Cardiac muscle cell (in vitro differentiated cells and primary cell): ENCODE measurements at regions not wholly inside any gene's neighbourhood (a gene's known extent, or its start where the extent isn't known, plus 50 kb on each side); places are given as distances from the start of the nearest gene placed in this dataset.
A peak's percentile ranks its signal among the peaks of the same experiment; 100 is the strongest.

Experiments used
- DNase-seq, 2 donors: peaks; one replicate each; pipeline versions ENCODE4 v3.0.0 to v3.0.0-alpha.2; 2010 to 2017; ENCODE audit warnings: low read depth in 1 of 2, low spot score in 1 of 2
- H3K27ac ChIP-seq: fragments of 200-600 bp; sonication (generic); 2 replicates; pipeline ENCODE4 v1.5.1; 2016
- H3K27me3 ChIP-seq: fragments of 200-600 bp; sonication (generic); 2 replicates; pipeline ENCODE4 v1.6.0; 2016; ENCODE audit warnings: control low read depth
- H3K36me3 ChIP-seq: fragments of 200-600 bp; sonication (generic); 2 replicates; pipeline ENCODE4 v1.5.1; 2016; ENCODE audit warnings: control low read depth
- H3K4me1 ChIP-seq: fragments of 200-600 bp; sonication (generic); 2 replicates; pipeline ENCODE4 v1.8.1; 2017; ENCODE audit warnings: low read depth, mild to moderate bottlenecking, mixed run types
- H3K4me3 ChIP-seq: fragments of 200-600 bp; sonication (generic); 2 replicates; pipeline ENCODE4 v1.5.1; 2016; ENCODE audit warnings: mild to moderate bottlenecking
- H3K9me3 ChIP-seq: fragments of 200-600 bp; sonication (generic); 2 replicates; pipeline ENCODE4 v1.5.1; 2017; ENCODE audit warnings: low read depth, mild to moderate bottlenecking, control low read depth
- TF ChIP-seq, protein P1 (sequence below): IDR thresholded peaks from 2 replicates; pipeline ENCODE4 v1.5.1; 2012; ENCODE audit warnings: low read depth, mild to moderate bottlenecking, low read length

DNA sequence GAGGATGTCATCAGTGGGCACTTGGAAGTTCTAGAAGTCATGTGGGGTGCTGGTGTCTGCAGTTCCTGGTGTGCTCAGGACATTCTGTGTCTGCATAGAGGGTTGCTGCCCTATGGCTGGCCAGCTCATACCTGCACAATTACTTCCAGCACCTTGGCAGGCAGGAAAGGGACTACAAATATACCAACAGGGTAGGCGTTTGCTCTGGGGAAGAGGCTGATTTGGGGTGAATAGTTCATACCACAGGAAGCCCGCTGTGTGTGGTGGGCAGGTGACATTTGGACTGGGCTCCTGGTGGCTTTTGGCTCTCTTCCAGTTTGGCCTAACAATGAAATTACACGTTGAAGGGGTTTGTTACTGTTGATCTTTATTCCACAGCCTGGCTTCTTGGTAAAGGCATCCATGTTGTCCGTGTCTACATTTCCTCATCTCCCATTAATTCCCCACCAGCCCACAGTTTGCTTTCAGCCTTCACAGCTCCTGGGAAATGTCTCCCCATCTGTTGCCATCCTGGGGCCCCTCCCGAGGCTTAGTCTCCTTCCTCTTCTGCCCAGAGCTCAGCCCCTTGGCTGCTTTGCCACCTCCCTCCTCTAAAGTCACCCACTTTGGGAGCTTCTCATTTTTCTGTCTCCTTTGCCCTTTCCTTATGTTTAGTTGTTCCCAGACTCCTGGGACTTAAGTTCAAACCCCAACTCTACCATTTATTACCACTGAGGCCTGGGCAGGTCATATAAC is 88.1 kb downstream of the RSPH3 start:
- Histone ChIP-seq H3K9me3 (no peaks in the 10 kb centered on the region), H3K4me1 (peaks cover 24% of the 10 kb centered on the region), H3K36me3 (no peaks in the 10 kb centered on the region), H3K27ac (no peak overlapping the region), H3K4me3 (no peak overlapping the region), H3K27me3 (no peaks in the 10 kb centered on the region)
- DNase-seq, result no peak
- TF ChIP-seq, protein P1, sequence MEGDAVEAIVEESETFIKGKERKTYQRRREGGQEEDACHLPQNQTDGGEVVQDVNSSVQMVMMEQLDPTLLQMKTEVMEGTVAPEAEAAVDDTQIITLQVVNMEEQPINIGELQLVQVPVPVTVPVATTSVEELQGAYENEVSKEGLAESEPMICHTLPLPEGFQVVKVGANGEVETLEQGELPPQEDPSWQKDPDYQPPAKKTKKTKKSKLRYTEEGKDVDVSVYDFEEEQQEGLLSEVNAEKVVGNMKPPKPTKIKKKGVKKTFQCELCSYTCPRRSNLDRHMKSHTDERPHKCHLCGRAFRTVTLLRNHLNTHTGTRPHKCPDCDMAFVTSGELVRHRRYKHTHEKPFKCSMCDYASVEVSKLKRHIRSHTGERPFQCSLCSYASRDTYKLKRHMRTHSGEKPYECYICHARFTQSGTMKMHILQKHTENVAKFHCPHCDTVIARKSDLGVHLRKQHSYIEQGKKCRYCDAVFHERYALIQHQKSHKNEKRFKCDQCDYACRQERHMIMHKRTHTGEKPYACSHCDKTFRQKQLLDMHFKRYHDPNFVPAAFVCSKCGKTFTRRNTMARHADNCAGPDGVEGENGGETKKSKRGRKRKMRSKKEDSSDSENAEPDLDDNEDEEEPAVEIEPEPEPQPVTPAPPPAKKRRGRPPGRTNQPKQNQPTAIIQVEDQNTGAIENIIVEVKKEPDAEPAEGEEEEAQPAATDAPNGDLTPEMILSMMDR, result no peak

DNA sequence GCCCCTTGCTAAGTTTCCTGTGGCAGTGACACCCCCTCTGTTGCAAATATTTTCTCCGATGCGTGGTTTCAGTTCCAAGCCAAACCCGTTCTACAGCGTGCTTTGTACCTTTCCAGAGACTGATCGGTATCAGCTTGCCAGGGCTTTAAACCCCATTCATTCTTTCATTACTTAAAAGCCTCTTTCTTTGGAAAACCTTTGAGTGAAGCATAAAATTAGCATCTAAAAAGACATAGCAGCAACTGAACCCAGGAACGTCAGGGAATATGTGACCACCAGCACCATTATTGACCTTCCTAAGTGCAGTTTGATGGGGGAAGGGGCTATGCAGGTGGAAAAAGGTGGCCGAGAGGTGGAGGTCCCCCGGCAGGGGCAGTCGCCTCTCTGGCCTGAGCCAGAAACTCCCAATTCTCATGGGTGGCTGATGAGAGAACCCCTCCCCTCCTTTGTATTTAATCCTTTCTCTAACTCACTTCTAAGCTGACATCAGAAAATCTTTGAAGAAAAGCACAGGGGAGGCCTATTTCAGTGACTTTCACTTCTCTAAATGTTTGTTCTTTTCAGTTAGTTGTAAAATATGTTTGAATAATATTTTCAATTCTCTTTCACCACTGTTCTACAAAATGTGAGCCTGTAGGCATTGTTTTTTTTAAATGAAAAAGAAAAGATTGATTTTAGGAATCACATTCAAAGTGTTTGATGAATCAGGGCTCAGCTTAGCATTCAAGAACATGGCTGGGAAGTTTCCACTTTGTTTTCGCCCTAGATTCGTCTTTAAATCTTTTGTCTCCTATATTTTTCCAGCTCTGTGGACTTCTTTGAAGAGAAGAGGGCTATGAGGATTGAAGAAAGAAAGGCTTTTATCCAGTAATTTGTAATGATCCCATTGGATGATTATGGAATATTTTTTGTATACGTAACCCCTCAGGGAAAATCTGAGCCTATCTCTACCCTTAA is 89.2 kb downstream of the RSPH3 start:
- Histone ChIP-seq H3K4me3 (no peak overlapping the region), H3K9me3 (no peaks in the 10 kb centered on the region), H3K4me1 (peaks cover 19% of the 10 kb centered on the region), H3K36me3 (no peaks in the 10 kb centered on the region), H3K27ac (peak overlapping the region; percentile 37), H3K27me3 (no peaks in the 10 kb centered on the region)
- TF ChIP-seq, protein P1, result no peak
- DNase-seq, result no peak

DNA sequence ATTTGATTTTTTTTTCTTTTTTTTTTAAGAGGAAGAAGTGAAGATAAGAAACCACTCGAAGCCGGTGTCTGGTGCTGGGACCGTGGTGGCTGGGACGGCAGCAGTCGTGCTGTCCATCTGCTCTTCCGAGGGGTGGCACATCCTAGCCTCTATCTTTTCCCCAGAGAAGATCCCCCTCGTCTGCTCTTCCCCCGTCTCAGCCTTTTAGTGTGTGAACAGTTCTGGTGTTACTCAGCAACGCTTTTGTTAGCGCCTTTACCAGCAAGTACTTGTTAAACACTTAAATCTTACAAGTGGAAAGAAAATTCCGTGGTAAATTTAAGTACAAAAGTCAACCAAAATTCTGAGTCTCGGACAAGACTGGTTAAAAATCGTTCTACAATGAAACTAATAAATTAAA is 90.1 kb downstream of the RSPH3 start:
- H3K36me3 ChIP-seq, result no peaks in the 10 kb centered on the region
- no peak overlapping the region for H3K4me3 ChIP-seq
- TF ChIP-seq, protein P1, result no peak
- no peaks in the 10 kb centered on the region for H3K27me3 ChIP-seq
- H3K27ac ChIP-seq, result no peak overlapping the region
- H3K4me1 ChIP-seq, result peaks cover 19% of the 10 kb centered on the region
- H3K9me3 ChIP-seq, result no peaks in the 10 kb centered on the region
- DNase-seq, result peak; percentile 7 to 36

DNA sequence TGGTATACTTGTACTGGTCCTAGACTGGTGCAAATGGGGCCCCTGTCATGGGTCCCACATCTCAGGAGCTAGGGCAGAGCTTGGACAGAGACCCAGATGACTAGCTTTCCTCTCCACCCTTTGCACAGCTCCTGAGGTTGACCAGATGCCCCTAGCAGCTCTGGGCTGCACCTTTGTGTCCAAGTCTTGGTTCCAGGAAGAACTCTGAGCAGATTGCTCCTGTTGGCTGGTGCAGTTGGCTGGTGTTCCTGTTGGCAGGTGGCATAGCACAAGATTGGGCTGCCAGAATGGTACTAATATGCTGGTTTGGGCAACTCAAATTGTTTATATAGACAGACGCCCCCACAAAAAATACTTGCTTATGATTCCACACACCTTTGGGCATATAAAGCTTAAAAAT is 89.4 kb upstream of the EZR start:
- no peak overlapping the region for H3K27ac ChIP-seq
- peaks cover 19% of the 10 kb centered on the region for H3K4me1 ChIP-seq
- H3K4me3 ChIP-seq, result no peak overlapping the region
- no peak for DNase-seq
- H3K9me3 ChIP-seq, result no peaks in the 10 kb centered on the region
- H3K27me3 ChIP-seq, result no peaks in the 10 kb centered on the region
- TF ChIP-seq, protein P1, result no peak
- H3K36me3 ChIP-seq, result no peaks in the 10 kb centered on the region

DNA sequence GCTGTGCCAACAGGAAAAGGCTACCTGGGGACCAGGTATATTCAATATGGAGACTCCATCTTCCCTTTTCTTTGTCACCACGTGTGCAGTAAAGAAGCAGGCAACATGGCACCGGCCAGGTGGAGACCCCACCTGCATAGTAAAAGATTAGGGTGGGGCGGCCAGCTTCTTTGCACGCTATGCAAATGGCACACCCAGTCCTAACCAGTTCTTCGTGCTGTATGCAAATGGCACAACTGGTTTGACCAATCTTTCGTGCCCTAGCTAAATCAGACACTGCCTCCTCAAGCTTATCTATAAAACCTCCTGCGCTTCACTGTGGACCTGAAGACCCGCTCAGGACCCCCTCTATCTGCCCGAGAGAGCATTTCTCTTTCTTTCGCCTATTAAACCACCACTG is 88.8 kb upstream of the EZR start:
- H3K9me3 ChIP-seq, result no peaks in the 10 kb centered on the region
- no peak overlapping the region for H3K27ac ChIP-seq
- no peak for DNase-seq
- H3K4me1 ChIP-seq, result peaks cover 19% of the 10 kb centered on the region
- H3K27me3 ChIP-seq, result no peaks in the 10 kb centered on the region
- TF ChIP-seq, protein P1, result no peak
- H3K4me3 ChIP-seq, result no peak overlapping the region
- H3K36me3 ChIP-seq, result no peaks in the 10 kb centered on the region
